ENCODE measurements at regions not wholly inside any gene's neighbourhood (a gene's known extent, or its start where the extent isn't known, plus 50 kb on each side); places are given as distances from the start of the nearest gene placed in this dataset.

DNA sequence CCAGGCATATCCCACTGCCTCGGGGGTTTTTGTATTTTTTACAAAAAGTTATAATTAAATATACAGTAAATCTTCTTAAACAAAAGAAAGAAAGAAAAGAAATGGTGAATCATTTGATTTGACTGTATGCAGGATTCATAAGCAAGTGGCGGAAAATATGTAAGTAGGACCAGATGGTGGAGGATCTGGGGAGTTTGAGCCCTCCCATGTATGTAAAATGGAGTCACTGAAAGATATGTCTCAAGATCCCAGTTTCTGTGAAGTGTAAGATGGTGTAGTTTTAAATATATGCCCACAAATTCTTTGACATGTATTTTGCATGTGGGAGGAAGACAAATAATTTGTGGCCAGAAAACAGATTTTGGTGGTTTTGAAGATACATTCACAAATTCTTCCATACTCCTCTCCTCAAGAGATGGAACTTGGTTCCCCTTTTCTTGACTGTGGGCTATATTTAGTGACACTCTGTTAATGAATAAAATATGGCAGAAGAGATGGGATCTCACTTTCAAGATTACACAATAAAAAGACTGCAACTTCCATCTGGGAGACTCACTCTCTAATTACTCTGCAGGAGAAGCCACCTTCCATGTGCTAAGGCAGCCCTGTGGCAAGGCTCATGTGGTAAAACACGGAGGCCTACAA lies 133.6 kb upstream of the S100G start:
- no peak for TF ChIP-seq ZFX (IDR thresholded peaks at IDR 0.05)
- TF ChIP-seq, protein P1, sequence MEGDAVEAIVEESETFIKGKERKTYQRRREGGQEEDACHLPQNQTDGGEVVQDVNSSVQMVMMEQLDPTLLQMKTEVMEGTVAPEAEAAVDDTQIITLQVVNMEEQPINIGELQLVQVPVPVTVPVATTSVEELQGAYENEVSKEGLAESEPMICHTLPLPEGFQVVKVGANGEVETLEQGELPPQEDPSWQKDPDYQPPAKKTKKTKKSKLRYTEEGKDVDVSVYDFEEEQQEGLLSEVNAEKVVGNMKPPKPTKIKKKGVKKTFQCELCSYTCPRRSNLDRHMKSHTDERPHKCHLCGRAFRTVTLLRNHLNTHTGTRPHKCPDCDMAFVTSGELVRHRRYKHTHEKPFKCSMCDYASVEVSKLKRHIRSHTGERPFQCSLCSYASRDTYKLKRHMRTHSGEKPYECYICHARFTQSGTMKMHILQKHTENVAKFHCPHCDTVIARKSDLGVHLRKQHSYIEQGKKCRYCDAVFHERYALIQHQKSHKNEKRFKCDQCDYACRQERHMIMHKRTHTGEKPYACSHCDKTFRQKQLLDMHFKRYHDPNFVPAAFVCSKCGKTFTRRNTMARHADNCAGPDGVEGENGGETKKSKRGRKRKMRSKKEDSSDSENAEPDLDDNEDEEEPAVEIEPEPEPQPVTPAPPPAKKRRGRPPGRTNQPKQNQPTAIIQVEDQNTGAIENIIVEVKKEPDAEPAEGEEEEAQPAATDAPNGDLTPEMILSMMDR (conservative IDR thresholded peaks at IDR 0.05) = no peak
- H3K27ac ChIP-seq = no peak overlapping the region

DNA sequence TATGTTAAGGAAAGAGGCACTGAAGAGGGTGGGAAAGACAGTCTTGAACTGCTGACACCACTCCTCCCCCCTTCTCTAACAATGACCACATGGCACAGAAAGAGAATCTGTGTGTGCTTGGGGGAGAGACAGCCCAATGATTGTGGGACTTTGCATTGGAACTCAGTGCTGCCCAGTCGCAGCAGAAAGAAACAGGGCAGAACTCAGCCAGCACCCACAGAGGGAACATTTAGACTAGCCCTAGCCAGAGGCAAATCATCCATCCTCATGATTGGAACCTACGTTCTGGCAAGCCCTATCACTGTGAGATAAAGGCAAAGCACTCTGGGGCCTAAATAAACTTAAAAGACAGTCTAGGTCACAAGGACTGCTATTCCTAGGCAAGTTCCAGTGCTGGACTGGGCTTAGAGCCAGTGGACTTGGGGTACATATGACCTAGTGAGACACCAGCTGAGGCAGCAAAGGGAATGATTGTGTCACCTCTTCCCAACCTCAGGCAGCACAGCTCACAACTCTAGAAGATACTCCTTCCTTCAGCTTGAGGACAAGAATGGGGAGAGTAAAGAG lies 132.8 kb upstream of the S100G start:
- TF ChIP-seq, protein P1 (conservative IDR thresholded peaks at IDR 0.05) = no peak
- no peak for TF ChIP-seq ZFX (IDR thresholded peaks at IDR 0.05)

DNA sequence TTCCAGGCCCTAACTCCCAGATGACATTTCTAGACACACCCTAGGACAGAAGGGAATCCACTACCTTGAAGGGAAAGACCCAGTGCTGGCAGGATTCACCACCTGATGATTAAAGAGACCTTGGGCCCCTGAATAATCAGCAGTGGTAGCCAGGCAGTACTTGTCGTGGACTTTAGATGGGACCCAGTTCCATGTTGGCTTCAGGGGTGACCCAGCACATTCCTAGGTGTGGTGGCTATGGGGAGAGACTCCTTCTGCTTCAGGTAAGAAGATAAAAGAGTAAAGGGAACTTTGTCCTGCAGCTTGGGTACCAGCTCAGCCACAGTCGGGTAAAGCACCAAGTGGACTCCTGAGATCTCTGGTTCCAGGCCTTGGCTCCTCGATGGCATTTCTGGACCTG lies 131.8 kb upstream of the S100G start:
- H3K27ac ChIP-seq = no peak overlapping the region
- TF ChIP-seq ZFX (IDR thresholded peaks at IDR 0.05) = no peak
- TF ChIP-seq, protein P1 (conservative IDR thresholded peaks at IDR 0.05) = no peak

More for the DNA sequence above, 132.8 kb upstream of the S100G start:
- H3K27ac ChIP-seq = no peak overlapping the region

DNA sequence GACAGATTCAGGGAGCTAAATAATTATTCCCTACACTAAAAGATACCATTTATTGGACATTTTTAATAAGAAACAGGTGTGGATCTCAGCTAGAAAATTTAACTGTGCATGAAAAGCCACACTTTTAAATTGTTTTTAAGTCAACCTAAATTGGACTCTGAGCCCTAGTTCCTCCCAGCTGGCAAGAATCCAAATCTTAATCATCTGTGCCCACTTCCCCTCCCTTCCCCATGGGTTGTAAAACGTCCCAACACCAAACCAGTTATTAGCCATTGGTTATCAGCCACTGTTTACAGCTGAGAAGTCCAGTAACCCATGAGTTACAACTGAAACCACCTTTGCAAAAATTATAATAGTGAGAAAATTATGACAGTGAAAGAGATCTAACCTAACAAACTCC lies 125.6 kb upstream of the S100G start:
- no peak overlapping the region for H3K27ac ChIP-seq
- TF ChIP-seq ZFX (IDR thresholded peaks at IDR 0.05) = no peak
- TF ChIP-seq, protein P1 (conservative IDR thresholded peaks at IDR 0.05) = no peak

DNA sequence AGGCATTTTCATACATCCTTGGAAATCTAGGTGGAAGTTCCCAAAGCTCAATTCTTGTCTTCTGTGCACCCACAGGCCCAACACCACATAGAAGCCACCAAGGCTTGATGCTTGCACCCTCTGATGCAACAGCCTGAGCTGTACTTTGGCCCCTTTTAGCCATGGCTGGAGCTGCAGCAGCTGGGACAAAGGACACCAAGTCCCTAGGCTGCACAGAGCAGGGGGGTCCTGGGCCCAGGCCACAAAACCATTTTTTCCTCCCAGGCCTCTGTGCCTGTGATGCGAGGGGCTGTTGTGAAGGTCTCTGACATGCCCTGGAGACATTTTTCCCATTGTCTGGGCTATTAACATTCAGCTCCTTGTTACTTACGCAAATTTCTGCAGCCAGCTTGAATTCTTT lies 124.0 kb upstream of the S100G start:
- no peak overlapping the region for H3K27ac ChIP-seq
- TF ChIP-seq ZFX (IDR thresholded peaks at IDR 0.05) = no peak
- TF ChIP-seq, protein P1 (conservative IDR thresholded peaks at IDR 0.05) = no peak

DNA sequence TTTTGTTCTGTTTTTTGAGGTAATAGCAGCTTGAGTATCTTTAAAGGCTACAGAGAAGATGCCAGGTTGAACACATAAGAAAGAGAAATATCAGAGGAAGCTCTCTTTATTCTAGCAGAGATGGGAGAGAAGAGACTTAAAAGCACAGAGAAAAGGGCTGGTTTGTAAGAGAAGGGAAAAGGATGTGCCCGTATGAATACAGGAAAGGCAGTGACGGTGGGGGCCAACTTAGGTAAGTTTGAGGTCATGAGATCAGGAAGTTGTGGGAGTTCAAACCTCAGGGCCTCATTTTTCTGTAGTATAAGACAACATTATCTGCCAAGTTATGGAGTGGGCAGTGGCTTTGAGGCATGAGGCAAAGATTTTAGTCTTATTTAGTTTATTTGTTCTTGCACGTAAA lies 121.3 kb upstream of the S100G start:
- H3K27ac ChIP-seq = no peak overlapping the region
- TF ChIP-seq, protein P1 (conservative IDR thresholded peaks at IDR 0.05) = no peak
- no peak for TF ChIP-seq ZFX (IDR thresholded peaks at IDR 0.05)
